Neural progenitor cell (in vitro differentiated cells): ENCODE measurements at regions not wholly inside any gene's neighbourhood (a gene's known extent, or its start where the extent isn't known, plus 50 kb on each side); places are given as distances from the start of the nearest gene placed in this dataset.

ENCODE experiments used
- DNase-seq: peaks from one replicate; pipeline ENCODE4 v3.0.0-alpha.2; 2016; ENCODE audit warnings: low spot score
- H2AFZ ChIP-seq: fragments of 200-600 bp; sonication (generic); replicated peaks from 2 replicates; pipeline ENCODE4 v1.6.1; 2016; ENCODE audit warnings: antibody characterized with exemption
- H3F3A ChIP-seq: fragments of 200-600 bp; sonication (generic); 2 replicates; pipeline ENCODE4 v1.6.1; 2016; ENCODE audit warnings: antibody characterized with exemption, low read depth
- H3K27ac ChIP-seq: fragments of 200-600 bp; sonication (generic); 2 replicates; pipeline ENCODE4 v1.5.1; 2016; ENCODE audit warnings: mild to moderate bottlenecking
- H3K27me3 ChIP-seq: fragments of 200-600 bp; sonication (generic); 2 replicates; pipeline ENCODE4 v1.6.1; 2016; ENCODE audit warnings: mild to moderate bottlenecking, moderate library complexity
- H3K36me3 ChIP-seq: fragments of 200-600 bp; sonication (generic); 2 replicates; pipeline ENCODE4 v1.5.1; 2016
- H3K4me1 ChIP-seq: fragments of 200-600 bp; sonication (generic); 2 replicates; pipeline ENCODE4 v1.6.1; 2016; ENCODE audit warnings: mixed run types
- H3K4me2 ChIP-seq: fragments of 200-600 bp; sonication (generic); 2 replicates; pipeline ENCODE4 v1.6.1; 2016
- H3K4me3 ChIP-seq: fragments of 200-600 bp; sonication (generic); 2 replicates; pipeline ENCODE4 v1.5.1; 2016
- H3K79me2 ChIP-seq: fragments of 200-600 bp; sonication (generic); 2 replicates; pipeline ENCODE4 v1.6.1; 2016; ENCODE audit warnings: low read depth
- H3K9ac ChIP-seq: fragments of 200-600 bp; sonication (generic); 2 replicates; pipeline ENCODE4 v1.6.1; 2016
- H3K9me3 ChIP-seq: fragments of 200-600 bp; sonication (generic); 2 replicates; pipeline ENCODE4 v1.5.1; 2016; ENCODE audit warnings: low read depth
- H4K20me1 ChIP-seq: fragments of 200-600 bp; sonication (generic); 2 replicates; pipeline ENCODE4 v1.6.1; 2016; ENCODE audit warnings: low read depth
- H3K27ac Mint-ChIP-seq: 3 replicates; pipeline ENCODE4 v1.8.0; 2021; ENCODE audit warnings: mixed read lengths
- H3K27me3 Mint-ChIP-seq: 2 replicates; pipeline ENCODE4 v1.8.0; 2022; ENCODE audit warnings: low read depth, mild to moderate bottlenecking, inconsistent platforms, moderate library complexity, mixed read lengths; ENCODE audit not compliant: insufficient read depth
- H3K36me3 Mint-ChIP-seq: 3 replicates; pipeline ENCODE4 v1.8.0; 2021; ENCODE audit warnings: mixed read lengths
- H3K4me1 Mint-ChIP-seq: 3 replicates; pipeline ENCODE4 v1.8.0; 2021; ENCODE audit warnings: mixed read lengths
- H3K4me3 Mint-ChIP-seq: 3 replicates; pipeline ENCODE4 v1.8.0; 2021; ENCODE audit warnings: mild to moderate bottlenecking, moderate library complexity, mixed read lengths
- H3K9me3 Mint-ChIP-seq: 3 replicates; pipeline ENCODE4 v1.8.0; 2020; ENCODE audit warnings: mixed read lengths
- EZH2 ChIP-seq: fragments of 200-600 bp; sonication (generic); IDR thresholded peaks from 2 replicates; pipeline ENCODE4 v1.6.1; 2017; ENCODE audit warnings: antibody characterized with exemption, mild to moderate bottlenecking, moderate library complexity
- EZH2phosphoT487 ChIP-seq: fragments of 200-600 bp; sonication (generic); IDR thresholded peaks from 2 replicates; pipeline ENCODE4 v1.6.1; 2017; ENCODE audit warnings: antibody characterized with exemption
- TF ChIP-seq, protein P1 (sequence below): fragments of 200-600 bp; sonication (generic); IDR thresholded peaks from 2 replicates; pipeline ENCODE4 v1.5.1; 2017; ENCODE audit warnings: antibody characterized with exemption, mild to moderate bottlenecking

DNA sequence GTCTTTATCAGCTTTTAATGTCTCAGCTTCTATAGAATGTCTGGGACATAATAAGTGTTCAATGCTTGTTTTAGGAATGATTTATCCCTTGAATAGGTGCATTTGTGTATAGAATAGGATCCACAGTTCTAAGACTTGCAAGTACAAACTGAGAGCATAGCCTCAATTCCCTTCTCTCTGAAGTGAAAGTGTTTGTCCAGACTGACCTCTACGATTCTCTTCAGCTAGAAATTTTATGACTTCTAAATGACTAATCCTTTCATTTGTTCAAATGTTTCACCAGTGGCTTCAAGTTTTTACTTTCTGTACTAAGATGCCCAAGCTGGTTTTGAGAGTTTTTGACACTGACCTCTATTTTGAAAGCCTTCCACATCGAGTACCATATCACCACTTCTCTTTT is 608.2 kb upstream of the ADGRL4 start:
- no peaks in the 10 kb centered on the region for H3K79me2 ChIP-seq
- H3K9ac ChIP-seq: no peak overlapping the region
- no peaks in the 10 kb centered on the region for H3K9me3 ChIP-seq
- H3F3A ChIP-seq: no peaks in the 10 kb centered on the region
- no peak overlapping the region for H3K4me3 ChIP-seq
- no peak overlapping the region for H3K27ac ChIP-seq
- no peaks in the 10 kb centered on the region for H3K4me1 ChIP-seq
- peaks cover 2% of the 10 kb centered on the region for H3K27me3 Mint-ChIP-seq
- DNase-seq: no peak
- H3K4me3 Mint-ChIP-seq: no peak overlapping the region
- no peaks in the 10 kb centered on the region for H3K36me3 Mint-ChIP-seq
- no peaks in the 10 kb centered on the region for H3K4me1 Mint-ChIP-seq
- H2AFZ ChIP-seq: no peak overlapping the region
- no peaks in the 10 kb centered on the region for H3K36me3 ChIP-seq
- TF ChIP-seq EZH2 (no peak), EZH2phosphoT487 (no peak)
- TF ChIP-seq, protein P1, sequence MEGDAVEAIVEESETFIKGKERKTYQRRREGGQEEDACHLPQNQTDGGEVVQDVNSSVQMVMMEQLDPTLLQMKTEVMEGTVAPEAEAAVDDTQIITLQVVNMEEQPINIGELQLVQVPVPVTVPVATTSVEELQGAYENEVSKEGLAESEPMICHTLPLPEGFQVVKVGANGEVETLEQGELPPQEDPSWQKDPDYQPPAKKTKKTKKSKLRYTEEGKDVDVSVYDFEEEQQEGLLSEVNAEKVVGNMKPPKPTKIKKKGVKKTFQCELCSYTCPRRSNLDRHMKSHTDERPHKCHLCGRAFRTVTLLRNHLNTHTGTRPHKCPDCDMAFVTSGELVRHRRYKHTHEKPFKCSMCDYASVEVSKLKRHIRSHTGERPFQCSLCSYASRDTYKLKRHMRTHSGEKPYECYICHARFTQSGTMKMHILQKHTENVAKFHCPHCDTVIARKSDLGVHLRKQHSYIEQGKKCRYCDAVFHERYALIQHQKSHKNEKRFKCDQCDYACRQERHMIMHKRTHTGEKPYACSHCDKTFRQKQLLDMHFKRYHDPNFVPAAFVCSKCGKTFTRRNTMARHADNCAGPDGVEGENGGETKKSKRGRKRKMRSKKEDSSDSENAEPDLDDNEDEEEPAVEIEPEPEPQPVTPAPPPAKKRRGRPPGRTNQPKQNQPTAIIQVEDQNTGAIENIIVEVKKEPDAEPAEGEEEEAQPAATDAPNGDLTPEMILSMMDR: no peak
- no peak overlapping the region for H3K4me2 ChIP-seq
- no peaks in the 10 kb centered on the region for H3K27me3 ChIP-seq
- H4K20me1 ChIP-seq: no peaks in the 10 kb centered on the region
- H3K27ac Mint-ChIP-seq: no peak overlapping the region
- H3K9me3 Mint-ChIP-seq: no peaks in the 10 kb centered on the region

DNA sequence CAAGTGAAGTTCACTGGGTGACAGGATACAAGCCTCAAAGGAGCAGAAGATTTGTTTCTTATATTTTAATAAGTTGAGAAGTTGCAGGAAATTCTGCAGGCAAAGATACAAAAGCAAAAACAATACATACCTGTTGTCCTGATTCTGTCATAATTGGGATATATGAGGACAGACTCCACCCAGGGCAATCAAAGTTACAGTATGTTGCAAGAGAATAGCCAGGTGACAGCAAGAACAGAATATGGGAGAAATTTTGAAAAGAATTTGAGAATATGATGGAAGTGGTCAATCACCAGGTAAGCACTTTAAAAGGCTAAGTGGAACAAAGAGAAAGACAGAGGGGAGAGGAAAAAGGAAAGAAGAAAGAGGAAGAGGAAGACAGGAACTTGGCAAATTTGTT is 607.6 kb upstream of the ADGRL4 start:
- Histone ChIP-seq H3K4me1 (no peaks in the 10 kb centered on the region), H3K79me2 (no peaks in the 10 kb centered on the region), H3K27ac (no peak overlapping the region), H4K20me1 (no peaks in the 10 kb centered on the region), H3K9ac (no peak overlapping the region), H3K36me3 (no peaks in the 10 kb centered on the region), H3F3A (no peaks in the 10 kb centered on the region), H3K4me3 (no peak overlapping the region), H2AFZ (no peak overlapping the region), H3K4me2 (no peak overlapping the region), H3K27me3 (no peaks in the 10 kb centered on the region), H3K9me3 (no peaks in the 10 kb centered on the region)
- Mint-ChIP-seq H3K9me3 (no peaks in the 10 kb centered on the region), H3K4me1 (no peaks in the 10 kb centered on the region), H3K27me3 (peaks cover 2% of the 10 kb centered on the region), H3K4me3 (no peak overlapping the region), H3K36me3 (no peaks in the 10 kb centered on the region), H3K27ac (no peak overlapping the region)
- TF ChIP-seq, protein P1: no peak
- TF ChIP-seq EZH2: no peak
- TF ChIP-seq EZH2phosphoT487: no peak
- no peak for DNase-seq

DNA sequence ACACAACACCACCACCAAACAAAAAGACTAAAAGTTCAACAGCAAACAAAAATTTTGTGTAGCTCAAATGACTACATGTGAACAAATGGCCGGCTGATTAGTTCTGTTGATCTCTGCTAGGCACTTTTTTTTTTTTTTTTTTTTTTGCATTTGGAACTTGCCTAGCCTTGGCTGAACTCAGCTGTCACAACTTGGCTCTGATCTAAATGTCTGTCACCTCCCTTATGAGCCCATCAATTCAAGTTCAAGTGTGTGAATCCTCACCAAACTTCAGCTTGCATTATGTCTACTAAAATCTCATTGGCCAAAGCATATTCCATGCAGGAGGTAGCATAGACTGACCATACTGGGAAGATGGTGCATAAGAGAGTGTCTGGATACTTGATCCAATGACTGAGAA is 606.5 kb upstream of the ADGRL4 start:
- Histone ChIP-seq H3K9ac (no peak overlapping the region), H3K9me3 (no peaks in the 10 kb centered on the region), H3K27me3 (no peaks in the 10 kb centered on the region), H3K36me3 (no peaks in the 10 kb centered on the region), H3K4me1 (no peaks in the 10 kb centered on the region), H3K4me3 (no peak overlapping the region), H3K27ac (no peak overlapping the region), H3K79me2 (no peaks in the 10 kb centered on the region), H3F3A (no peaks in the 10 kb centered on the region), H2AFZ (no peak overlapping the region), H4K20me1 (no peaks in the 10 kb centered on the region), H3K4me2 (no peak overlapping the region)
- Mint-ChIP-seq H3K27me3 (peaks cover 2% of the 10 kb centered on the region), H3K27ac (no peak overlapping the region), H3K9me3 (no peaks in the 10 kb centered on the region), H3K36me3 (no peaks in the 10 kb centered on the region), H3K4me1 (no peaks in the 10 kb centered on the region), H3K4me3 (no peak overlapping the region)
- TF ChIP-seq EZH2: no peak
- no peak for TF ChIP-seq EZH2phosphoT487
- TF ChIP-seq, protein P1: no peak
- no peak for DNase-seq
